ENCODE measurements at regions not wholly inside any gene's neighbourhood (a gene's known extent, or its start where the extent isn't known, plus 50 kb on each side); places are given as distances from the start of the nearest gene placed in this dataset.

DNA sequence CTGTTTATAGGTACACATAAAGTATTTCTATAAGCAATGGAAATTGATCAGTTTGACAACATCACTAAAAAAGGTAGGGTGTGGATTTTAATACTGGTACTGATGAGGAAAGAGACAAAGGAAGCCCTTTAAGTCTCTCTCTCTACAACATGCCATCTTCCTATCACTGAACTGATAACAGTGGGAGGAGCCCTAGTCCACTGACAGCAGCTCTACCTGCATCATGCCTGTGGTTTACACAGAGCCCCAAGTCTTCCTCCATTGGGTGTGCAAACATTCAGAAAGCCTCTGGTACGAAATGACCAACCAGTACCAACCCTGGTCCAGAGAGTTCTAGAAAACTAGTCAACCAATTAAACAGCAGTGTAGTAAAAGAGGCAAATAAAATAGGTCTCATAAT lies 53.4 kb downstream of the KLF12 start:
- no peak overlapping the region for H3K9ac ChIP-seq (ENCODE audit: low read length)
- H3K4me3 ChIP-seq (ENCODE audit: low read length) = no peak overlapping the region
- H3K79me2 ChIP-seq (replicated peaks; ENCODE audit: insufficient read depth, low read length) = peaks cover 79% of the 10 kb centered on the region
- no peaks in the 10 kb centered on the region for H4K20me1 ChIP-seq (ENCODE audit: insufficient read depth)
- no peaks in the 10 kb centered on the region for H3K9me3 ChIP-seq (ENCODE audit: low read length)
- H3K27ac ChIP-seq (ENCODE audit: low read length) = no peak overlapping the region
- no peak for TF ChIP-seq EZH2 (IDR thresholded peaks at IDR 0.05; ENCODE audit: borderline replicate concordance, insufficient read depth, low read length, poor library complexity, severe bottlenecking)
- no peak for TF ChIP-seq SMC3 (conservative IDR thresholded peaks at IDR 0.05; ENCODE audit: poor library complexity)
- TF ChIP-seq RAD21 (conservative IDR thresholded peaks at IDR 0.05) = no peak
- no peak for TF ChIP-seq TAF1 (IDR thresholded peaks at IDR 0.05; ENCODE audit: low read depth)
- no peak for TF ChIP-seq EP300 (conservative IDR thresholded peaks at IDR 0.05; ENCODE audit: poor library complexity, severe bottlenecking)
- TF ChIP-seq, protein P1, sequence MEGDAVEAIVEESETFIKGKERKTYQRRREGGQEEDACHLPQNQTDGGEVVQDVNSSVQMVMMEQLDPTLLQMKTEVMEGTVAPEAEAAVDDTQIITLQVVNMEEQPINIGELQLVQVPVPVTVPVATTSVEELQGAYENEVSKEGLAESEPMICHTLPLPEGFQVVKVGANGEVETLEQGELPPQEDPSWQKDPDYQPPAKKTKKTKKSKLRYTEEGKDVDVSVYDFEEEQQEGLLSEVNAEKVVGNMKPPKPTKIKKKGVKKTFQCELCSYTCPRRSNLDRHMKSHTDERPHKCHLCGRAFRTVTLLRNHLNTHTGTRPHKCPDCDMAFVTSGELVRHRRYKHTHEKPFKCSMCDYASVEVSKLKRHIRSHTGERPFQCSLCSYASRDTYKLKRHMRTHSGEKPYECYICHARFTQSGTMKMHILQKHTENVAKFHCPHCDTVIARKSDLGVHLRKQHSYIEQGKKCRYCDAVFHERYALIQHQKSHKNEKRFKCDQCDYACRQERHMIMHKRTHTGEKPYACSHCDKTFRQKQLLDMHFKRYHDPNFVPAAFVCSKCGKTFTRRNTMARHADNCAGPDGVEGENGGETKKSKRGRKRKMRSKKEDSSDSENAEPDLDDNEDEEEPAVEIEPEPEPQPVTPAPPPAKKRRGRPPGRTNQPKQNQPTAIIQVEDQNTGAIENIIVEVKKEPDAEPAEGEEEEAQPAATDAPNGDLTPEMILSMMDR (IDR thresholded peaks at IDR 0.05; ENCODE audit: poor library complexity, severe bottlenecking) = no peak
- no peak for TF ChIP-seq POLR2AphosphoS5 (IDR thresholded peaks at IDR 0.05)
- TF ChIP-seq MXI1 (conservative IDR thresholded peaks at IDR 0.05; ENCODE audit: poor library complexity, severe bottlenecking) = no peak
- TF ChIP-seq REST (IDR thresholded peaks at IDR 0.05; ENCODE audit: borderline replicate concordance) = no peak
- H3K27me3 ChIP-seq (ENCODE audit: insufficient read depth, low read depth, low read length) = no peaks in the 10 kb centered on the region
- no peaks in the 10 kb centered on the region for H3K9me2 ChIP-seq (ENCODE audit: insufficient read depth, low read length)
- no peak overlapping the region for H3K4me2 ChIP-seq (ENCODE audit: low read length)
- peaks cover 3% of the 10 kb centered on the region for H3F3A ChIP-seq (ENCODE audit: insufficient read depth, low read length, poor library complexity, severe bottlenecking)
- no peak overlapping the region for H2AFZ ChIP-seq (ENCODE audit: low read depth, low read length)
- no peaks in the 10 kb centered on the region for H3K36me3 ChIP-seq (ENCODE audit: insufficient read depth, low read length)

GRCh38 chr13:74077792-74078191 lies 56.4 kb downstream of the KLF12 start:
- Histone ChIP-seq H2AFZ (ENCODE audit: low read depth, low read length) (no peak overlapping the region), H3K27ac (ENCODE audit: low read length) (no peak overlapping the region), H3K9me3 (ENCODE audit: low read length) (no peaks in the 10 kb centered on the region), H3K27me3 (ENCODE audit: insufficient read depth, low read depth, low read length) (no peaks in the 10 kb centered on the region), H3F3A (ENCODE audit: insufficient read depth, low read length, poor library complexity, severe bottlenecking) (peaks cover 3% of the 10 kb centered on the region), H3K9ac (ENCODE audit: low read length) (no peak overlapping the region), H3K4me3 (ENCODE audit: low read length) (no peak overlapping the region), H3K9me2 (ENCODE audit: insufficient read depth, low read length) (no peaks in the 10 kb centered on the region), H3K79me2 (replicated peaks; ENCODE audit: insufficient read depth, low read length) (peaks cover 77% of the 10 kb centered on the region), H4K20me1 (ENCODE audit: insufficient read depth) (no peaks in the 10 kb centered on the region), H3K36me3 (ENCODE audit: insufficient read depth, low read length) (no peaks in the 10 kb centered on the region), H3K4me2 (ENCODE audit: low read length) (no peak overlapping the region)
- TF ChIP-seq MXI1 (conservative IDR thresholded peaks at IDR 0.05; ENCODE audit: poor library complexity, severe bottlenecking) (no peak), SMC3 (conservative IDR thresholded peaks at IDR 0.05; ENCODE audit: poor library complexity) (no peak), EZH2 (IDR thresholded peaks at IDR 0.05; ENCODE audit: borderline replicate concordance, insufficient read depth, low read length, poor library complexity, severe bottlenecking) (no peak), RAD21 (conservative IDR thresholded peaks at IDR 0.05) (no peak), EP300 (conservative IDR thresholded peaks at IDR 0.05; ENCODE audit: poor library complexity, severe bottlenecking) (no peak), REST (IDR thresholded peaks at IDR 0.05; ENCODE audit: borderline replicate concordance) (no peak), TAF1 (IDR thresholded peaks at IDR 0.05; ENCODE audit: low read depth) (no peak), POLR2AphosphoS5 (IDR thresholded peaks at IDR 0.05) (no peak)
- TF ChIP-seq, protein P1 (IDR thresholded peaks at IDR 0.05; ENCODE audit: poor library complexity, severe bottlenecking) = no peak

Data from neural cell (in vitro differentiated cells).